LoVo (cell line): ENCODE measurements at regions not wholly inside any gene's neighbourhood (a gene's known extent, or its start where the extent isn't known, plus 50 kb on each side); places are given as distances from the start of the nearest gene placed in this dataset.
A peak's percentile ranks its signal among the peaks of the same experiment; 100 is the strongest.
"Not testable (repeated sequence)": the region's sequence is repeated elsewhere in the genome, so short reads cannot be mapped to it uniquely, and the experiment has no call there.

Experiments used
- DNase-seq: peaks from one replicate; pipeline ENCODE4 v3.0.0-alpha.2; 2016; ENCODE audit warnings: low spot score

GRCh38 chr1:207196135-207196534, 92.1 kb downstream of the C4BPA start:
- DNase-seq, result not testable (repeated sequence)

- not testable (repeated sequence) for DNase-seq
Observed at GRCh38 chr1:207201534-207201933, 97.5 kb downstream of the C4BPA start.

GRCh38 chr1:207202480-207202879, 98.4 kb downstream of the C4BPA start:
- DNase-seq, result no peak

GRCh38 chr1:207203541-207203940, 99.5 kb downstream of the C4BPA start:
- no peak for DNase-seq

GRCh38 chr1:207205614-207206061, 101.6 kb downstream of the C4BPA start:
- no peak for DNase-seq

GRCh38 chr1:207208691-207209090, 104.7 kb downstream of the C4BPA start:
- DNase-seq, result not testable (repeated sequence)

- DNase-seq, result no peak
Observed at GRCh38 chr1:207214453-207214852, 107.0 kb upstream of the CD55 start.

GRCh38 chr1:207217778-207218511, 103.5 kb upstream of the CD55 start:
- DNase-seq, result no peak

- peak; percentile 11 for DNase-seq
Observed at GRCh38 chr1:207218512-207219362, 102.7 kb upstream of the CD55 start.

- no peak for DNase-seq
Observed at GRCh38 chr1:207219979-207220889, 101.2 kb upstream of the CD55 start.

- DNase-seq, result no peak
Observed at GRCh38 chr1:207221934-207222351, 99.5 kb upstream of the CD55 start.

GRCh38 chr1:207223162-207223561, 98.3 kb upstream of the CD55 start:
- no peak for DNase-seq

- no peak for DNase-seq
Observed at GRCh38 chr1:207224666-207225065, 96.8 kb upstream of the CD55 start.

GRCh38 chr1:207227131-207227630, 94.3 kb upstream of the CD55 start:
- DNase-seq, result no peak

- DNase-seq, result no peak
Observed at GRCh38 chr1:207228987-207229386, 92.5 kb upstream of the CD55 start.

GRCh38 chr1:207230441-207230840, 91.0 kb upstream of the CD55 start:
- DNase-seq, result no peak

GRCh38 chr1:207234690-207235089, 86.8 kb upstream of the CD55 start:
- no peak for DNase-seq

- DNase-seq, result peak; percentile 42
Observed at GRCh38 chr1:207239874-207240273, 81.6 kb upstream of the CD55 start.

GRCh38 chr1:207240325-207241101, 81.0 kb upstream of the CD55 start:
- DNase-seq, result peak; percentile 54

GRCh38 chr1:207241164-207241934, 80.1 kb upstream of the CD55 start:
- DNase-seq, result peak; percentile 9
